Lung (tissue), 11 donors: ENCODE measurements at regions not wholly inside any gene's neighbourhood (a gene's known extent, or its start where the extent isn't known, plus 50 kb on each side); places are given as distances from the start of the nearest gene placed in this dataset.

ENCODE experiments used
- ATAC-seq: fragments of 200-7000 bp; cut with Tn5 transposase; one replicate; pipeline ENCODE4 v1.9.1; 2020; ENCODE audit warnings: moderate number of reproducible peaks; ENCODE audit not compliant: insufficient read depth, low FRiP score
- DNase-seq, 3 donors: peaks; one replicate each; pipeline ENCODE4 v3.0.0-alpha.2; 2013 to 2017
- H3K27ac ChIP-seq, 2 donors: one replicate each; pipeline ENCODE4 v1.5.1; 2013; ENCODE audit warnings: mild to moderate bottlenecking in 2 of 2, moderate library complexity in 2 of 2, control low read depth in 1 of 2, inconsistent platforms in 1 of 2, low read depth in 1 of 2, low read length in 1 of 2
- H3K27me3 ChIP-seq, 3 donors: one replicate each; pipeline ENCODE4 v1.5.1; 2013; ENCODE audit warnings: low read length in 2 of 3; ENCODE audit not compliant: control insufficient read depth in 3 of 3, insufficient read depth in 3 of 3
- H3K36me3 ChIP-seq, 4 donors: one replicate each; pipeline ENCODE4 v1.5.1; 2013; ENCODE audit warnings: low read length in 4 of 4, mild to moderate bottlenecking in 1 of 4, moderate library complexity in 1 of 4; ENCODE audit not compliant: control insufficient read depth in 4 of 4, insufficient read depth in 4 of 4
- H3K4me1 ChIP-seq, 5 donors: one replicate each; pipeline ENCODE4 v1.5.1; 2013; ENCODE audit warnings: low read length in 5 of 5, mild to moderate bottlenecking in 2 of 5, moderate library complexity in 1 of 5; ENCODE audit not compliant: control insufficient read depth in 5 of 5, insufficient read depth in 5 of 5
- H3K4me3 ChIP-seq: one replicate; pipeline ENCODE4 v1.5.1; 2013; ENCODE audit warnings: mild to moderate bottlenecking, control low read depth, moderate library complexity
- H3K9ac ChIP-seq, 2 donors: one replicate each; pipeline ENCODE4 v1.5.1; 2013; ENCODE audit warnings: low read length in 2 of 2, control low read depth in 1 of 2; ENCODE audit not compliant: insufficient read depth in 1 of 2
- H3K9me3 ChIP-seq, 4 donors: one replicate each; pipeline ENCODE4 v1.5.1; 2013; ENCODE audit warnings: low read length in 3 of 4, mild to moderate bottlenecking in 1 of 4, moderate library complexity in 1 of 4; ENCODE audit not compliant: control insufficient read depth in 4 of 4, insufficient read depth in 3 of 4
- WGBS, 2 donors: extraction: QIAGEN DNeasy Blood & Tissue Kit; methylation state at CpG; one replicate each; pipeline ENCODE4 v1.1.7; 2013; 5-methylcytosine and 5-hydroxymethylcytosine counted together
- TF ChIP-seq, protein P1 (sequence below): IDR thresholded peaks from 2 replicates; pipeline ENCODE4 v1.5.1; 2012; ENCODE audit warnings: mild to moderate bottlenecking; ENCODE audit errors: control extremely low read depth, extremely low read depth
- donor health status: control.
- donor health status: control.
- donor health status: Bipolar disorder and iron deficiency.
- donor health status: healthy.
- donor health status: DM: yes; HTN: yes; CAD: no.

GRCh38 chr6:106918115-106918514, 56.4 kb downstream of the CD24 start:
- Histone ChIP-seq H3K36me3 (no peaks in the 10 kb centered on the region), H3K27ac (no peak overlapping the region), H3K4me3 (no peak overlapping the region), H3K27me3 (no peaks in the 10 kb centered on the region), H3K9ac (no peak overlapping the region), H3K9me3 (no peaks in the 10 kb centered on the region), H3K4me1 (no peaks in the 10 kb centered on the region)
- TF ChIP-seq, protein P1, sequence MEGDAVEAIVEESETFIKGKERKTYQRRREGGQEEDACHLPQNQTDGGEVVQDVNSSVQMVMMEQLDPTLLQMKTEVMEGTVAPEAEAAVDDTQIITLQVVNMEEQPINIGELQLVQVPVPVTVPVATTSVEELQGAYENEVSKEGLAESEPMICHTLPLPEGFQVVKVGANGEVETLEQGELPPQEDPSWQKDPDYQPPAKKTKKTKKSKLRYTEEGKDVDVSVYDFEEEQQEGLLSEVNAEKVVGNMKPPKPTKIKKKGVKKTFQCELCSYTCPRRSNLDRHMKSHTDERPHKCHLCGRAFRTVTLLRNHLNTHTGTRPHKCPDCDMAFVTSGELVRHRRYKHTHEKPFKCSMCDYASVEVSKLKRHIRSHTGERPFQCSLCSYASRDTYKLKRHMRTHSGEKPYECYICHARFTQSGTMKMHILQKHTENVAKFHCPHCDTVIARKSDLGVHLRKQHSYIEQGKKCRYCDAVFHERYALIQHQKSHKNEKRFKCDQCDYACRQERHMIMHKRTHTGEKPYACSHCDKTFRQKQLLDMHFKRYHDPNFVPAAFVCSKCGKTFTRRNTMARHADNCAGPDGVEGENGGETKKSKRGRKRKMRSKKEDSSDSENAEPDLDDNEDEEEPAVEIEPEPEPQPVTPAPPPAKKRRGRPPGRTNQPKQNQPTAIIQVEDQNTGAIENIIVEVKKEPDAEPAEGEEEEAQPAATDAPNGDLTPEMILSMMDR, result no peak
- ATAC-seq (no peak), DNase-seq (no peak)
- 60 to 63% methylated on average over 3 of the region's 3 CpGs for WGBS, 2 donors

DNA sequence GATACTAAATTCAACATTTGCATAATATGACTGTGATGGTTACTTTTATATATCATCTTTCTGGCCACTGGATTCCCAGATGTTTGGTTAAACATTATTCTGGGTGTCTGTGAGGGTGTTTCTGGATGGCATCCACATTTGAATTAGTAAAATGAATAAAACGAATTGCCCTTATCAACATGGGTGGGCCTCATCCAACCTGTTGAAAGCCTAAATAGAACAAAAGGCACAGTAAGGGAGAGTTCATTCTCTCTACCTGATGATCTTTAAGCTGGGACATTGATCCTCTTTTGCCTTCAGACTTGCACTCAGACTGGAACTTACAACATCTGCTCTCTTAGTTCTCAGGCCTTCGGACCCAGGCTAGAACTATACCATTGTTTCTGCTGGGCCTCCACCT, 57.6 kb downstream of the CD24 start:
- Histone ChIP-seq H3K4me3 (no peak overlapping the region), H3K4me1 (no peaks in the 10 kb centered on the region), H3K27me3 (no peaks in the 10 kb centered on the region), H3K36me3 (no peaks in the 10 kb centered on the region), H3K9me3 (no peaks in the 10 kb centered on the region), H3K9ac (no peak overlapping the region), H3K27ac (no peak overlapping the region)
- no peak for ATAC-seq
- TF ChIP-seq, protein P1, result no peak
- no peak for DNase-seq
- 85 to 94% methylated on average over 2 of the region's 2 CpGs for WGBS, 2 donors

- DNase-seq (no peak), ATAC-seq (no peak)
- no peak overlapping the region for H3K4me3 ChIP-seq
- H3K36me3 ChIP-seq, result no peaks in the 10 kb centered on the region
- TF ChIP-seq, protein P1, result no peak
- H3K9ac ChIP-seq, result no peak overlapping the region
- WGBS, 2 donors, result 84 to 90% methylated on average over 5 of the region's 5 CpGs
- no peak overlapping the region for H3K27ac ChIP-seq
- no peaks in the 10 kb centered on the region for H3K4me1 ChIP-seq
- H3K9me3 ChIP-seq, result no peaks in the 10 kb centered on the region
- no peaks in the 10 kb centered on the region for H3K27me3 ChIP-seq
Observed at GRCh38 chr6:106913676-106914280, 60.8 kb downstream of the CD24 start.

DNA sequence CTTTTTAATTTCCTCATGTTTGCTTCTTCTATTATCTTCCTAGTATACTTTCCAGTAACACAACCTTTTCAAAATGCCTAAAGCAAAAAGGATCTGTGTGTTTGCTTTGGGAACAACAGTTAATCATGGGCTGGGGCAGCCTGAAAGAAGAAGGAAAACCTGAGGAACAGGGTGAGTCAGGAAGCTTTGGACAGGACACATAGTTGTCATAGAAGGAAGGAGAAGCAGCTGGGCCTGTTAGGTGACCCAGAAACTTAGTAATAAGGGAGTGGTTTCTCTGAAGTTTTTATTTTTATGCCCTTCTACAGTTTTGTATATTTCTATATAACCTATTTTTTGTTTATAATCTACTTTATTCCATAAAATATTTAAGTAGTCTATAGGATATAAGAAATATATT, 61.4 kb downstream of the CD24 start:
- no peak for ATAC-seq

More for the DNA sequence above, 61.4 kb downstream of the CD24 start:
- Histone ChIP-seq H3K36me3 (no peaks in the 10 kb centered on the region), H3K27me3 (no peaks in the 10 kb centered on the region), H3K9me3 (no peaks in the 10 kb centered on the region), H3K4me3 (no peak overlapping the region), H3K27ac (no peak overlapping the region), H3K9ac (no peak overlapping the region), H3K4me1 (no peaks in the 10 kb centered on the region)
- TF ChIP-seq, protein P1, result no peak
- DNase-seq, result peak in 1 of 3 donors; percentile 22
